GM04504 (cell line): ENCODE measurements at regions not wholly inside any gene's neighbourhood (a gene's known extent, or its start where the extent isn't known, plus 50 kb on each side); places are given as distances from the start of the nearest gene placed in this dataset.
A peak's percentile ranks its signal among the peaks of the same experiment; 100 is the strongest.
"Not testable (repeated sequence)": the region's sequence is repeated elsewhere in the genome, so short reads cannot be mapped to it uniquely, and the experiment has no call there.

Experiments used
- DNase-seq: peaks from one replicate; pipeline ENCODE4 v3.0.0-alpha.2; 2012; ENCODE audit warnings: low read depth

- no peak for DNase-seq
Observed at GRCh38 chr2:61774351-61774750, 79.5 kb downstream of the FAM161A start.

GRCh38 chr2:61771904-61772845 is 81.7 kb downstream of the FAM161A start:
- no peak for DNase-seq

- DNase-seq = no peak
Observed at GRCh38 chr2:61770746-61771145, 83.1 kb downstream of the FAM161A start.

GRCh38 chr2:61770298-61770697 is 83.6 kb downstream of the FAM161A start:
- no peak for DNase-seq

DNA sequence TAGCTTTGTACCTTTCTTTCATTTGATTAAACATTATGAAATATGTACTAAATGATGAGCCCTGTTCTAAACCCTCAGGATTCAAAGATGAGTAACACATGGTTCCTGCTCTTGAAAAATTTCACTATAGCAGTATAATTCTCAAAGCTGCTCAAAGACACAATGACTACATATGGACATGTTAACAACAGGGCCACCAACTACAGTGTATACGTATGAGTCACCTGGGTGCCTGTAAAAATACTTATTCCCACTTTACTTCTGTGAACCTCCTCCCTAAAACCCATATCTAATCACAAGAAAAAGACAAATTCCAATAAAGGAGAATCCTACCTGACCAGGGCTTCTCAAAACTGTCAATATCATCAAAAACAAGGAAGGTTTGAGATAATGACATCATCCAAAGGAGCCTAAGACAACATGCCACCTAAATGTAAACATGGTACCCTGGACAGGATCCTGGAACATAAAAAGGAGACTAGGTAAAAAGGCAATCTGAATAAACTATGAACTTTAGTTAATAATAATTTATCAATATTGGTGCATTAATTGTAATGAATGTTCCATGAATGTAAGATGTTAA is 84.7 kb downstream of the FAM161A start:
- no peak for DNase-seq

DNA sequence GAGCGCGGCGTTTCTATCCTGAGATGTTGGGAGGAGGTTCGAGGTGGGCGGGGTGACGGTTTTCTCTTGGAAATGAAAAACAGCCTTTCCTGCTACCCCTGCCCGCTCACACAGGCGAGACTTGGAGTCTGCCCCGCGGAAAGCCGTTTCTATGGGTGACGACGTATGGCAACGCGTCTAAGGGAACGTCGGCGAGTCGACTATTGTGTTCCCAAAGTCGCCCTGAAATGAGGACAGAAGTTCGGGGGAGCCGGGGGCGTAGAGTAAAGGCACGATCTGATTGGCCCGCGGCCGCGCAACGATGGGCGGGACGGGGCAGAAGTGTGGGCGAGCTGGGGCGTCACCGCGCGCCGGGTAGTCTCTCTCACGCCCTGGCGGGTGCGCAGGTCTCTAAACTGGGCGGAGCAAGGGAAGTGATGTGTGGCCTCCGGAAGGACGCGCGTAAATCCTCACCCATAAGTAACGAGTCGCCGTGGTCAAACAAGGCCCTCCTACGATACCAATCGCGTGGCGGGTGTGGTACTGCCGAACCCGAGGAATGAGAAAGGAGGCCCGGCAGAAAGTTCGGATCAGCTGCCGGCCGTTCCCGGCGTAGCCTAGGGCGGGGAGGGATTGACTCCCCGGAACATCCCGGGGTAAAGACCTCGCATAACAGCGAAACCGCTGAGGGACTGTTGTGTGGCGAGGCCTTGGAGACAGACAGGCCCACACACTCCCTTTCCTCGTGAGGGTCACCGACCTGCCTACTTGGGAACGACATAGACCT is 89.6 kb downstream of the FAM161A start:
- DNase-seq = peak; percentile 95

DNA sequence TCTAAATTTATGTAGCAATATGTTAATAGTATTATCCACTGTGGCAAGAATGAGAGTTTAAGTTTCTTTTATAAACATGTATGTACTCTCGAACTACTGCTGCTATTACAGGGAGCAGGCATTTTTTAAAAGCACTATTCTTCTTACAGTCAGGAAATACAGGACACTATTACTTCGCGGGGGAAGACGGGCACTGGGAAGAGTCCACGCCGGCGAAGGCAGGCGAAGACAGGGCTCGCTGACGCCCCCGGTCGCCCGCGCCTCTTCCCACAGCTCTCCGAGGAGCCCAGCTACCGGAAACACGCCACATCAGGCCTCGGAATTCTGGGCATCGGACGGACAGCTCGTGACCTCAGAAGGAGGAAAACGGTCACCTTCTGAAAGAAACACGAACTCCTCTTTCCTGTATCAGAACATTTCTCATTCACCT is 90.2 kb downstream of the FAM161A start:
- DNase-seq = peak; percentile 71

- no peak for DNase-seq
Observed at GRCh38 chr2:61762292-61762691, 91.6 kb downstream of the FAM161A start.

DNA sequence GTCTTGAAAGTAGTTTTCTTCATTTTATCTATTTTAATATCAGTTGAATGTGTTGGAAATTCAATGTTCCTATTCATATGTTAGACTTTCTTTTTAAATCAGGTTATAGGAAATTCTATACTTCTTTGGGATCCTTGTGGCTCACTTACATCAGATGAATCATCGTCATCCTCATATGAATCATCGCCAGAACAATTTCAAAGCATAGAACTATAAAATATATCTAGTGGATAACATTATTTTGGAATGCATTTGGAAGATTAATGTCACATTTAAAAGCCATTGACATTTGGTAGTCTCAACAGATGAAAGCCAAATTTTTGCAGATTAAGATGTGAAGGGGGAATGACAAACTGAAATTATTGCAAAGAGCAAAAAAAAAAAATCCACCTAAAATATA is 94.1 kb downstream of the FAM161A start:
- no peak for DNase-seq

- DNase-seq = peak; percentile 64
Observed at GRCh38 chr2:61759005-61759404, 94.9 kb downstream of the FAM161A start.

DNA sequence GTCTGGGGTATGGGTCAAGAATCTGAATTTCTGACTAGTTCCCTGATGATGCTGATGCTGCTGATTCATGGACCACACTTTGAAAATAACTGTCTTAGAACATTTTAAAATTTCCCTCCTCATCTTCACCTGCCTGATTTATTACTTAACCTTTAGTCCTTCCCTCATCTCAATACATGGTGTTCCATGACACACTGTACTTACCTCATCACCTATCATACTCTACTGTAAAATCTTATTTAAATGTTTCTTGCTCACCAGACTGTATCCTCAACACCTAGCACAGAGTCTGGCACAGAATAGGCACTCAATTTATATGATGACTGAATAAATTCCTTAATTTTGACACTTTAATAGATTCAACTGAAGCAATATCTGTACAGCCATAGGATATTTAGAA is 95.7 kb downstream of the FAM161A start:
- DNase-seq = no peak

DNA sequence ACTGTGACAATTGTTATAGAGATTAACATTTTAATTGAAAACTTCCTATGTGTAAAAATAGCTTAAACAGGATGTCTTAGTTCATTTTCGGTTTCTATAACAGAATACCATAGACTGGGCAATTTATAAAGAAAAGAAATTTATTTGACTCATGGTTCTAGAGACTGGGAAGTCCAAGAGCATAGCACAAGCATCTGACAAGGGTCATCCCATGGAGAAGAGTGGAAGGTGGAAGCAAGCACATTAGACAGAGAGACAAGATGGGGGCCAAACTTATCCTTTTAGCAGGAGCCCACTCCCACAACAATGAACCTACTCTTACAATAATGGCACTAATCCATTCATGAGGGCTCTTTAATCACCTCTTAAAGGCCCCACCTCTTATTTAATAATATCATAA is 100.3 kb downstream of the FAM161A start:
- DNase-seq = no peak

- no peak for DNase-seq
Observed at GRCh38 chr2:61750624-61751023, 103.2 kb downstream of the FAM161A start.

DNA sequence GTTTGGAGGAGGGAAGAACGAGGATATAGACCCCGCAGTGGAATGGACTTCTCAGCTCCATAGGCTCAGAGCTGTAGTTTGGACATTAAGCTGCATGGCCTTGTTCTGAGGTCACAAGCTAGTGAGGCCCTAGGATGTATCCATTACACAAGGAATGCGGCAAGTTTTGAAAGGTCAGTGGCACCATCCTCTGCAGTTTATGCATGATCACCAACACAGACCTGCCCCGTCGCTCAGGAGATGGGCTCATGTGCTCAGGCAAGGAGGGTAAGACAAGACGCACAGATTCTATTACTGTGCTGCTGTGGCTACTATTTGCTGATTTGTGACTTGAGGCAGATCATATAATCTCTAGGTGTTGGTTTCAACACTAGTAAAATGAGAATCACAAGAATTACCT is 110.9 kb downstream of the FAM161A start:
- no peak for DNase-seq

DNA sequence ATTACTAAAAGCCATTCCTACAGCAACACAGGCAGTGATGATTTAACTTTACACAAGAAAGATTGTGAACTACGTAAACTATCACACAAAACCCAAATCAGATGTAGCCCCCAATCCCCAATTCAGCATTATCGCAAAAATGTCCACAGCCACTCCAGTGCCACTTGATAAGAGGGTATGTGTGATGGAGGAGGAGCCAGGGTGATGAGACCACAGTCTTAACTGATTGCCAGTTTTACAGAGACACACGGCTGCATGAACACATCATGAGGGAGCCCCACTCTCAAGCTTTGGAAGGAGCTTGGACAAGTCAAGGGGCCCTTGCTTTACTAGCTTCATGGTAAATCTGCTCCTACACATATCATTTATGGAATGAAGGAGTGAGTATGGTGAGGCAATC is 116.0 kb downstream of the FAM161A start:
- no peak for DNase-seq

GRCh38 chr2:61736953-61737352 is 116.9 kb downstream of the FAM161A start:
- DNase-seq = no peak

DNA sequence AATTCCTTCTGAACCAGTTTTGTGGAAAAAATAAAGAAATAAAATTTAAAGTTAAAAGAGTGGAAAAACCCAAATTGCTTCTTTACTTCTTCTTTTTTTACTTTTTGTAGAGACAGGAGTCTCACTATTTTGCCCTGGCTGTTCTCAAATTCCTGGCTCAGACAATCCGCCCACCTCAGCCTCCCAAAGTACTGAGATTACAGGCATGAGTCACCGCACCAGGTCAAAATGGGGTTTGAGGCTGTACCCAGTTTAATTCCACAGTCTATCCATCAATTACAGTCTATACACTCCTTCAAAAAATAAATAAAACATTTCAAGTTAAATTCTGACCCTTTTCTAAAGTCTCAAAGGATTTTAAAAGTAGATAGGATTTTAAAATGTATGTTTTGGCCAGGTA is 120.3 kb downstream of the FAM161A start:
- no peak for DNase-seq

DNA sequence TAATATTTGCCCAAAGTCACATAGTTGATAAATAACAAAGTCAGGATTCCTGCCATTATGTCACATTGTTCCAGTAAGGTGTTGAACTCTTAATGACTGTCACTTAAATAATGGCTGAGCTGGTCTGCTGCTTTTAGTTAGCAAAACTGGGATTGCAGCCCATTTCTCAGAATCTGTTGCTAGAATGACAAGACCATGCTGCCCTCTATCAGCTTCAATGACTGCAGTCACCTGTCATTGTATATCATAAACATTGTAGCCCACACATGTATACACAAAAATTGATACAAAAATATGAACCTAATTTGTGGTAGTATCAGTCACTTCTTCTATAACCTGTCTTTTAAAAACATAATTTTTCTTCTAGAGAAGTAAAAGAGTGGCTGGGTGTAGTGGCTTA is 121.1 kb downstream of the FAM161A start:
- no peak for DNase-seq

DNA sequence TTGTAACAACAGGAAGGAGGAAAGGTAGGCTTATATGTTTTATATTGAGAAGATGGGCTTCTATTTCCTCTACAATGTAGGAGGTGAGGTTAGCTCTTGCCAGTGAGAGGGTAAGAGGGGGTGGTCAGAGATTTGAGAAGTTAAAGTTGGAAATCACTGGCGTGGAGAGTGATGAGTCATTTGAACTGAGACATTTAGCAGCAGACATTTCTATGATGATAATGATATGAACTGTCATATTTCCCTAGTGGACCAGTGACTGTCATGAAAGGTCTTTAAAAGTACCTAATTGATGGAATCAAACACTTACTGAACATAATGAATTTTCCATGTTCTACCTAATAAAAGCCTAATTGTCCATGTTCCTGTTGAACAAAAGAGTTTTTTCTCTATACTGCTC is 126.1 kb downstream of the FAM161A start:
- no peak for DNase-seq

DNA sequence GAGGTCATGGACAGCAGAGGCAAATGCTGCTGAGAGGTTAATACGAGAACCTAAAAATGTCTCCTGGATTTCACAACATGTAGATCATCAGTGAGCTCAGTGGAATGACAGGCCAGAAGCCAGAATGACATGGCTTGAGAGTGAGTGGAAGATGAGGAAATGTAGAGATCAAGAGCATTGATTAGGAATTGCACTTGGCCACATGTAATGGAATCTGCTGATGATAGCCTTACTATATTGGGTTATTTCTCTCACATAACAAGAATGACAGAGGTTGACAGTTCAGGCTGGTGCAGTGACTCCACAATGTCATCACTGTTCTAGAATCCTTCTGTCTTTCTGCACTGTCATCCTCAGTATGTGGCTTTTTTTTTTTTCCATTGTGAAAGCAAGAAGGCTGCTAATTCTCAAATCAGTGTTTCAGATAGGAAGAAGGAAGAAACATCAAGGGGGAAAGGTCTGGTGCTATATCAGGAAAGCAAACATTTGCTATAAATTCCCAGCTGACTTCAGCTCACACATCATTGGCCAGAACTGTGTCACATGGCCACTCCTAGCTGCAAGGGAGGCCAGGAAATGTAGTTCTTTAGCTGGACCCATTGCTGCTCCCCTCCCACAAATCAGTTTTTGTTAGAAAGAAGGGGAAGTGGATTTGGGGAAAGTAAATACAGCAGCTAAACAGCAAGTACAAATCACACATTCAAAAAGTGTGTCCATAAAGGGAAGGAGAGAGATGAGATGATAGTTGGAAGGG is 127.2 kb downstream of the FAM161A start:
- no peak for DNase-seq

DNA sequence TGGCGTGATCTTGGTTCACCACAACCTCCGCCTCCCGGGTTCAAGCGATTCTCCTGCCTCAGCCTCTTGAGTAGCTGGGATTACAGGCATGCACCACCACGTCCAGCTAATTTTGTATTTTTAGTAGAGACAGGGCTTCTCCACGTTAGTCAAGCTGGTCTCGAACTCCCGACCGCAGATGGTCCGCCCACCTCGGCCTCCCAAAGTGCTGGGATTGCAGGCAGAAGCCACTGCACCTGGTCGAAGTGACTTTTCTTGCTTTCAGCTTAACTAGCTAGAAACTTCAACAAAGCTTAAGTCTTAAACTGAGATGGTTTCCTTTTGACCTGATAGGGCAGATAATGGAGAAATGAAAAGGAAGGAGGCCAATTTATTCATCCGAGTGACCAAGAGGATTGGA is 130.5 kb downstream of the FAM161A start:
- not testable (repeated sequence) for DNase-seq

- no peak for DNase-seq
Observed at GRCh38 chr2:61722800-61723199, 131.1 kb downstream of the FAM161A start.
